ENCODE measurements at regions not wholly inside any gene's neighbourhood (a gene's known extent, or its start where the extent isn't known, plus 50 kb on each side); places are given as distances from the start of the nearest gene placed in this dataset.
"Not testable (repeated sequence)": the region's sequence is repeated elsewhere in the genome, so short reads cannot be mapped to it uniquely, and the experiment has no call there.

DNA sequence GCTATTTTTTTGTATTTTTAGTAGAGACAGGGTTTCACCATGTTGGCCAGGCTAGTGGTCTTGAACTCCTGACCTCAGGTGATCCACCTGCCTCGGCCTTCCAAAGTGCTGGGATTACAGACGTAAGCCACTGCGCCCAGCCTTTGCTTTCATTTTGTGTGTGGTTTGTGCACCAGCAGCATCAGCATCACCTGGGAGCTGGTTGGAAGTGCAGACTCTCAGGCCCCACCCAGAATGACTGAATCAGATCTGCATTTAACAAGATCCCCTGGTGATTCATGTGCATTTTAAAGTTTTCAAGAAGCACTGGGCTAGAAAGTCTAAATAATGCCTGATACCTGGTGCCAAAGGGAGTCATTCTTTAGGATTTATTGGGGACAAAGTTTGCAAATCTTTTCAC lies 73.4 kb upstream of the BNIP2 start:
- intact Hi-C loops (cut with DNase I) = no loop called here
- TF ChIP-seq, protein P1, sequence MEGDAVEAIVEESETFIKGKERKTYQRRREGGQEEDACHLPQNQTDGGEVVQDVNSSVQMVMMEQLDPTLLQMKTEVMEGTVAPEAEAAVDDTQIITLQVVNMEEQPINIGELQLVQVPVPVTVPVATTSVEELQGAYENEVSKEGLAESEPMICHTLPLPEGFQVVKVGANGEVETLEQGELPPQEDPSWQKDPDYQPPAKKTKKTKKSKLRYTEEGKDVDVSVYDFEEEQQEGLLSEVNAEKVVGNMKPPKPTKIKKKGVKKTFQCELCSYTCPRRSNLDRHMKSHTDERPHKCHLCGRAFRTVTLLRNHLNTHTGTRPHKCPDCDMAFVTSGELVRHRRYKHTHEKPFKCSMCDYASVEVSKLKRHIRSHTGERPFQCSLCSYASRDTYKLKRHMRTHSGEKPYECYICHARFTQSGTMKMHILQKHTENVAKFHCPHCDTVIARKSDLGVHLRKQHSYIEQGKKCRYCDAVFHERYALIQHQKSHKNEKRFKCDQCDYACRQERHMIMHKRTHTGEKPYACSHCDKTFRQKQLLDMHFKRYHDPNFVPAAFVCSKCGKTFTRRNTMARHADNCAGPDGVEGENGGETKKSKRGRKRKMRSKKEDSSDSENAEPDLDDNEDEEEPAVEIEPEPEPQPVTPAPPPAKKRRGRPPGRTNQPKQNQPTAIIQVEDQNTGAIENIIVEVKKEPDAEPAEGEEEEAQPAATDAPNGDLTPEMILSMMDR (IDR thresholded peaks at IDR 0.05) = no peak
- no peak for TF ChIP-seq POLR2A (IDR thresholded peaks at IDR 0.05)
- Histone ChIP-seq H3K9me3 (no peaks in the 10 kb centered on the region), H3K4me3 (no peak overlapping the region), H3K27ac (no peak overlapping the region), H3K4me1 (no peaks in the 10 kb centered on the region), H3K36me3 (no peaks in the 10 kb centered on the region), H3K27me3 (no peaks in the 10 kb centered on the region)
- DNase-seq = no peak
- WGBS (ENCODE audit: insufficient coverage, low coverage, low lambda C conversion rate, missing lambda C conversion rate) = no CpG with 5 or more reads among the region's 3 CpGs
- ATAC-seq = no peak

- ATAC-seq; H3K4me1 ChIP-seq; H3K27me3 ChIP-seq; DNase-seq; H3K36me3 ChIP-seq; H3K27ac ChIP-seq; H3K9me3 ChIP-seq; H3K4me3 ChIP-seq; intact Hi-C loops (cut with DNase I): not testable (repeated sequence)
- 50% methylated on average over 2 of the region's 2 CpGs for WGBS (ENCODE audit: insufficient coverage, low coverage, low lambda C conversion rate, missing lambda C conversion rate)
Observed at GRCh38 chr15:59760256-59760655, 71.1 kb upstream of the BNIP2 start.

- Histone ChIP-seq H3K36me3 (no peaks in the 10 kb centered on the region), H3K4me3 (no peak overlapping the region), H3K4me1 (no peaks in the 10 kb centered on the region), H3K27me3 (no peaks in the 10 kb centered on the region), H3K27ac (no peak overlapping the region), H3K9me3 (no peaks in the 10 kb centered on the region)
- WGBS (ENCODE audit: insufficient coverage, low coverage, low lambda C conversion rate, missing lambda C conversion rate) = 39% methylated on average over 7 of the region's 7 CpGs
- intact Hi-C loops (cut with DNase I) = no loop called here
- no peak for TF ChIP-seq POLR2A (IDR thresholded peaks at IDR 0.05)
- TF ChIP-seq, protein P1 (IDR thresholded peaks at IDR 0.05) = peak in 1 of 4 donors; percentile 25
- DNase-seq (no peak), ATAC-seq (peak in 1 of 4 donors; percentile 28)
Observed at GRCh38 chr15:59751552-59752413, 62.7 kb upstream of the BNIP2 start.

- Histone ChIP-seq H3K9me3 (no peaks in the 10 kb centered on the region), H3K4me3 (no peak overlapping the region), H3K36me3 (no peaks in the 10 kb centered on the region), H3K27me3 (no peaks in the 10 kb centered on the region), H3K4me1 (no peaks in the 10 kb centered on the region), H3K27ac (no peak overlapping the region)
- ATAC-seq (no peak), DNase-seq (no peak)
- intact Hi-C loops (cut with DNase I) = no loop called here
- WGBS (ENCODE audit: insufficient coverage, low coverage, low lambda C conversion rate, missing lambda C conversion rate) = 74% methylated on average over 2 of the region's 8 CpGs
- TF ChIP-seq POLR2A (IDR thresholded peaks at IDR 0.05) = no peak
- TF ChIP-seq, protein P1 (IDR thresholded peaks at IDR 0.05) = no peak
Observed at GRCh38 chr15:59746777-59747176, 57.7 kb upstream of the BNIP2 start.

- H3K4me1 ChIP-seq = peaks cover 0 to 31% (median 15%) of the 10 kb centered on the region in 4 donors
- no peak overlapping the region for H3K4me3 ChIP-seq
- TF ChIP-seq, protein P1 (IDR thresholded peaks at IDR 0.05) = peak; percentile 42 to 58 (median 50)
- TF ChIP-seq POLR2A (IDR thresholded peaks at IDR 0.05) = no peak
- no peaks in the 10 kb centered on the region for H3K27me3 ChIP-seq
- DNase-seq = peak in 2 of 3 donors; percentile 23 to 61
- peak overlapping the region in 2 of 3 donors; percentile 87 to 97 for H3K27ac ChIP-seq
- peak; percentile 44 to 61 (median 53) for ATAC-seq
- H3K36me3 ChIP-seq = no peaks in the 10 kb centered on the region
- no peaks in the 10 kb centered on the region for H3K9me3 ChIP-seq
- intact Hi-C loops (cut with DNase I) = no loop called here
- WGBS (ENCODE audit: insufficient coverage, low coverage, low lambda C conversion rate, missing lambda C conversion rate) = 26% methylated on average over 12 of the region's 12 CpGs
Observed at GRCh38 chr15:59741274-59741906, 52.3 kb upstream of the BNIP2 start.

Data from right lobe of liver (tissue), 6 donors.